ENCODE measurements at regions not wholly inside any gene's neighbourhood (a gene's known extent, or its start where the extent isn't known, plus 50 kb on each side); places are given as distances from the start of the nearest gene placed in this dataset.
A peak's percentile ranks its signal among the peaks of the same experiment; 100 is the strongest.

DNA sequence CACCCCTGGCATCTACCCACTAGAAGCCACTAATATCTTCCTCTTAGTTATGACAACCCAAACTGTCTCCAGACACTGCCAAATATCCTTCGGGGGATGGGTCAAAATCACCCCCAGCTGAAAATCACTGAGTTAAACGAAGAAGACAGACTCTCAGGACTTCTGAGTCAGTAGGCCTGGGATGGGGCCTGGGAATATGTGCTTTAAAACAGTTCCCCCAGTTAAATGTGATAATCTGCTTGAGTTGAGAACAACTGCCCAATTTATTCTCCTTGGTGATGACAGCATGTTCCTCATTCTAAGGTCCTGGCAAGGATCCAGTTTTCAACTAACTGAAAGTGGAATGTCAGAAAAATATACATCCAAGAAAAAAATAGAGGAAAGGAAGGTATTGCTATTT is 52.4 kb downstream of the CBLL2 start:
- peak in 1 of 2 experiments; percentile 42 for DNase-seq
- Histone ChIP-seq H3K4me1 (peaks cover 3% of the 10 kb centered on the region; the same call in 1 of the 2 replicates), H3K4me3 (no peak overlapping the region), H3K9me3 (replicated peaks) (no peaks in the 10 kb centered on the region), H3K27ac (no peak overlapping the region), H3K36me3 (no peaks in the 10 kb centered on the region), H3K27me3 (no peaks in the 10 kb centered on the region)

- DNase-seq, result no peak
- Histone ChIP-seq H3K36me3 (no peaks in the 10 kb centered on the region), H3K9me3 (replicated peaks) (no peaks in the 10 kb centered on the region), H3K4me3 (no peak overlapping the region), H3K27me3 (no peaks in the 10 kb centered on the region), H3K27ac (no peak overlapping the region), H3K4me1 (peaks cover 3% of the 10 kb centered on the region; the same call in 1 of the 2 replicates)
Measured at GRCh38 chrX:22329783-22330182, 57.1 kb downstream of the CBLL2 start.

DNA sequence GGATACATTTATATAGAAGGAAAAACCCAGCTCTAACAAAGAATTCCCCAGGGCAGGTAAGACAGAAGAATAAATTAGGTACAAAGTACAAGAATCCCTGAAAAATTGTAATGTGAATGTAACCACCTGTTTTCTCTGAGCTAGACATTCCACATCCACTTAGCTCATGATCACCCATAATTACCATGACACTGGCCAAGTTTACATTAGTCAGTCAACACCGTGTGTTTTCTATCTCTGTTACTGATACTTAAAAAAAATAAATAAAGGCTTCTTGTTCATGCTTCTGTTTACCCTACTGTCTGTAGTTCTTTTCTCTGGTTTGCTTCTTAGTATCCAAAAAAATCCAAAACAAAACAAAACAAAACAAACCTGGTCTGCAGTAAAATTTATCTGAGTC is 66.0 kb downstream of the CBLL2 start:
- Histone ChIP-seq H3K36me3 (no peaks in the 10 kb centered on the region), H3K4me3 (no peak overlapping the region), H3K4me1 (peaks cover 33% of the 10 kb centered on the region), H3K9me3 (replicated peaks) (peaks cover 8% of the 10 kb centered on the region), H3K27me3 (no peaks in the 10 kb centered on the region), H3K27ac (peak overlapping the region; percentile 96)
- peak; percentile 33 to 82 for DNase-seq

DNA sequence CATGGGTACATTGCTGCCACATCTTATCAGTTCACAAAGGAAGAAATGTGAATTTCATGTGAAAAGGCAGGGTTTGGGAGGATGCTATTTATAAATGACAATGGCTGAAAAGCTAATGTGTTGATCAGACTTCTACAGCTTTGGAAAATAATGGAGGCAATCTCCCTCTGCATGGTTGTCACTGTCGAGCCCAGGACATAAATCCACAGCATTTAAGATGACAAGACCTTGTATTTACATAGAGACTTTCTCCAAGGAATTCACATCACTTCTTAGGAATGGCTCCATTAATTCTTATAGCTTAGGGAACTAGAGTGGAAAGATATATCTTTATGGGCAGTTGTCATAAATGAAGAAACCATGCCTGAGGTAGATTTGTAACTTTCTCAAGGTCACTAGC is 66.7 kb downstream of the CBLL2 start:
- Histone ChIP-seq H3K4me1 (peaks cover 33% of the 10 kb centered on the region), H3K36me3 (no peaks in the 10 kb centered on the region)

DNA sequence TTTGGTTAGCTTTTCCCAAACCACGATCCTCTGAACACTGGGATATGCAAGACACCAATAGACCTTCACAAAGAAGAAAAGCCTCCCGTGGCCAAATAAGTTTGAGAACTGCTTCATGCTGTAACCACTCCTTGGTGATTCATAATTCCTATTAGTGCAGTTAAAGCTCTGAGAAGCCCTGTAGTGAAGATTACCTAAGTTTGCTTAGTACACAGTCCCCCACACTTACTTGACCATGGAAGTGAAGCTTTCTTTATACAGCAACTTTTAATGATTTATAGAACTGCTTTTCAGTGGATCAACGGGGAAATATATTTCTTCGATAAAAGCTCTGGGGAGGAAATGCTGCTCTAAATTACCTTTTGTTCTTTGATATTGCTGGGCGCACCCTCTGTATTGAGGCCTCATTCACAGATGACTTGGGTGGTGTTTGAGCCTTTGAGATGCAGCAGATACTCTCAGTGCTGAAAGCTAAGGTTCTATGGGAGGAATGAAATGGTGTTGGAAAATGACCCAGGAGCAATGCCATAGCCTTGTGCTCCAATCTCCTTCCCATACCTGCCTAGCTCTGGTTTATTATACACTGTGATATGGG is 67.4 kb downstream of the CBLL2 start:
- Histone ChIP-seq H3K4me1 (peaks cover 33% of the 10 kb centered on the region), H3K36me3 (no peaks in the 10 kb centered on the region), H3K4me3 (no peak overlapping the region), H3K9me3 (replicated peaks) (peaks cover 8% of the 10 kb centered on the region), H3K27me3 (no peaks in the 10 kb centered on the region), H3K27ac (peak overlapping the region; percentile 96)
- DNase-seq, result peak; percentile 47 to 62

More for the DNA sequence above, 66.7 kb downstream of the CBLL2 start:
- no peak overlapping the region for H3K4me3 ChIP-seq
- peaks cover 8% of the 10 kb centered on the region for H3K9me3 ChIP-seq (replicated peaks)
- H3K27ac ChIP-seq, result peak overlapping the region; percentile 96
- no peak for DNase-seq
- H3K27me3 ChIP-seq, result no peaks in the 10 kb centered on the region

DNA sequence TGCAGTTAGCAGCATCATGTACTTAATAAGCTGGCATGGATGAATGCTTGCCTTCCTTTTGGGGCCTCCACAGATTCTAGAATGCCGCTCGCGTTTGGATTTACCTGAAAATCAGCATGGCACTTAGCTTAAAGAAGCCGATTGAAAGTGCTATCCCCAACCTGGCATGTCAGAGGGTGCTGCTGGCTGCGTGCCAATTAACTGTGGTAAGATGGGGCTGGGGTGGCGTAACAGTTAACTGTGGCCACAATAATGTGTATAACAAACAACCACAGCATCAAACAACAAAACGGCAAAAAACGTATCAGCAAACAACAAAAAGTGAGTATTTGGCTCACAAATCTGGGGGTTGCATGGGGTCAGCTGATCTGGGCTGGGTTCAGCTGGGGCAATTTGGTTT is 70.5 kb downstream of the CBLL2 start:
- H3K9me3 ChIP-seq (replicated peaks), result no peaks in the 10 kb centered on the region
- no peak overlapping the region for H3K27ac ChIP-seq
- H3K27me3 ChIP-seq, result no peaks in the 10 kb centered on the region
- no peaks in the 10 kb centered on the region for H3K36me3 ChIP-seq
- H3K4me3 ChIP-seq, result no peak overlapping the region
- DNase-seq, result peak in 1 of 2 experiments; percentile 10
- H3K4me1 ChIP-seq, result peaks cover 24% of the 10 kb centered on the region

GRCh38 chrX:22345884-22346283 is 73.2 kb downstream of the CBLL2 start:
- DNase-seq, result no peak
- Histone ChIP-seq H3K27me3 (no peaks in the 10 kb centered on the region), H3K36me3 (no peaks in the 10 kb centered on the region), H3K4me3 (no peak overlapping the region), H3K4me1 (no peaks in the 10 kb centered on the region), H3K9me3 (replicated peaks) (no peaks in the 10 kb centered on the region), H3K27ac (no peak overlapping the region)

DNA sequence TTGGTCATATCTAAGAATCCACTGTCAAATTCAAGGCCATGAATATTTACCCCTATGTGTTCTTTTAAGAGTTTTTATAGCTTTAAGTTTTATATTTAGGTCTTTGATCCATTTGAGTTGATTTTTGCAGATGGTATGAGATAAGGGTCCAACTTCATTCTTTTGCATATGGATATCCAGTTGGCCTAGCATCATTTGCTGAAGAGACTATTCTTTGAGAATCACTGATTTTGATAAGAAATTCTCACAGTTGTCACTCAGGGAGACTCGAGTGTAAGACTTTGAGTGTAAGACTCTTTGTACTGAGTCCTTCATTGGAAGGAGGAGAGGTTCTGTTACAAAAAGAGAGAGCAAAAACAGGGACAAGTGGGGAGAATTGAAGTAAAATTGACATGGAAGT is 74.8 kb downstream of the CBLL2 start:
- Histone ChIP-seq H3K4me3 (no peak overlapping the region), H3K27ac (no peak overlapping the region), H3K9me3 (replicated peaks) (no peaks in the 10 kb centered on the region), H3K36me3 (no peaks in the 10 kb centered on the region), H3K4me1 (no peaks in the 10 kb centered on the region), H3K27me3 (no peaks in the 10 kb centered on the region)
- DNase-seq, result no peak

DNA sequence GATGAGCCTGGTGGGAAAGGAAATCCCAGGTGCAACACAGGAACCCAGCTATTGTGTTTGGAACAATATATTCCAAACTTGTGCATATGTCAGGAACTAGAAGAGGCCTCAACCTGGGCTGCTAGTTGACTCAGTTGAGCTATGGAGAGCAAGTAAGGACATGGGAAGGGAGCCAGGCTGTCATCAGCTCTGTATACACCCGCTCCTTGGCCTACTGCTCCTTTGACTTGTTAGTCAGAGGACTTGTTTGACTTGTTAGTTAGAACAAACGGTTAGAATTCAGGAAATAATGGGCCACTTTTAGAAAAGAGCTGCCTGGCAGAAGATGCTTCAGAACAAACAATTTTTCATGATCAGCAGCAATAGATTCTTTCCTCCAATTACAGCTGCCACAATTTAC is 76.4 kb downstream of the CBLL2 start:
- Histone ChIP-seq H3K27ac (no peak overlapping the region), H3K4me3 (no peak overlapping the region), H3K9me3 (replicated peaks) (no peaks in the 10 kb centered on the region), H3K27me3 (no peaks in the 10 kb centered on the region), H3K36me3 (no peaks in the 10 kb centered on the region), H3K4me1 (no peaks in the 10 kb centered on the region)
- no peak for DNase-seq

- H3K27ac ChIP-seq, result no peak overlapping the region
- H3K4me1 ChIP-seq, result no peaks in the 10 kb centered on the region
- DNase-seq, result no peak
- H3K27me3 ChIP-seq, result no peaks in the 10 kb centered on the region
- H3K4me3 ChIP-seq, result no peak overlapping the region
- H3K36me3 ChIP-seq, result no peaks in the 10 kb centered on the region
- H3K9me3 ChIP-seq (replicated peaks), result no peaks in the 10 kb centered on the region
Measured at GRCh38 chrX:22351076-22351475, 78.4 kb downstream of the CBLL2 start.

DNA sequence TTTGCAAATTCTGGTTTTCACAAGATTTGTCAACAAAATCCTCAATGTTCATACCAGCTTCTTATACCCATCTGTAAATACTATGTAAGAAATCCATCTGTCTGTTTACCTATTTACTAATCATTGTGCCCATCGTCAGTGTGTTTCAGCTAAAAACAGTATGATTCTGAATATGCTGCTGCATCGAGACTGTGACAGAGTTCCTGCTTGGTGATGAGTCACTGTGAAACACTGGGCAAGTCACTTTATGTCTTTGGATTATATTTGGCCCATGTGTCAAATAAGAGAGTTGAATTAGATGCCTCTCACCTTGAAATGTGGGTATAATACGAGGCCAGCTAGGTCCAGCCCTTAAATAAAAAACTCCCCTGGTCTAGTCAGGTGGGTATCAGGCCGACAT is 79.3 kb downstream of the CBLL2 start:
- Histone ChIP-seq H3K4me1 (no peaks in the 10 kb centered on the region), H3K4me3 (no peak overlapping the region), H3K36me3 (no peaks in the 10 kb centered on the region), H3K27ac (no peak overlapping the region), H3K27me3 (no peaks in the 10 kb centered on the region), H3K9me3 (replicated peaks) (no peaks in the 10 kb centered on the region)
- DNase-seq, result no peak

- Histone ChIP-seq H3K27me3 (no peaks in the 10 kb centered on the region), H3K27ac (no peak overlapping the region), H3K36me3 (no peaks in the 10 kb centered on the region), H3K9me3 (replicated peaks) (no peaks in the 10 kb centered on the region), H3K4me1 (no peaks in the 10 kb centered on the region), H3K4me3 (no peak overlapping the region)
- DNase-seq, result no peak
Measured at GRCh38 chrX:22357621-22358020, 84.9 kb downstream of the CBLL2 start.

GRCh38 chrX:22360129-22360528 is 87.4 kb downstream of the CBLL2 start:
- DNase-seq, result no peak
- Histone ChIP-seq H3K9me3 (replicated peaks) (no peaks in the 10 kb centered on the region), H3K27me3 (no peaks in the 10 kb centered on the region), H3K4me1 (no peaks in the 10 kb centered on the region), H3K27ac (no peak overlapping the region), H3K4me3 (no peak overlapping the region), H3K36me3 (no peaks in the 10 kb centered on the region)

GRCh38 chrX:22365460-22365859 is 92.7 kb downstream of the CBLL2 start:
- no peaks in the 10 kb centered on the region for H3K36me3 ChIP-seq
- H3K4me3 ChIP-seq, result no peak overlapping the region
- H3K4me1 ChIP-seq, result no peaks in the 10 kb centered on the region
- no peak for DNase-seq
- no peaks in the 10 kb centered on the region for H3K27me3 ChIP-seq
- no peaks in the 10 kb centered on the region; the same call in 1 of the 2 replicates for H3K9me3 ChIP-seq (replicated peaks)
- no peak overlapping the region for H3K27ac ChIP-seq

DNA sequence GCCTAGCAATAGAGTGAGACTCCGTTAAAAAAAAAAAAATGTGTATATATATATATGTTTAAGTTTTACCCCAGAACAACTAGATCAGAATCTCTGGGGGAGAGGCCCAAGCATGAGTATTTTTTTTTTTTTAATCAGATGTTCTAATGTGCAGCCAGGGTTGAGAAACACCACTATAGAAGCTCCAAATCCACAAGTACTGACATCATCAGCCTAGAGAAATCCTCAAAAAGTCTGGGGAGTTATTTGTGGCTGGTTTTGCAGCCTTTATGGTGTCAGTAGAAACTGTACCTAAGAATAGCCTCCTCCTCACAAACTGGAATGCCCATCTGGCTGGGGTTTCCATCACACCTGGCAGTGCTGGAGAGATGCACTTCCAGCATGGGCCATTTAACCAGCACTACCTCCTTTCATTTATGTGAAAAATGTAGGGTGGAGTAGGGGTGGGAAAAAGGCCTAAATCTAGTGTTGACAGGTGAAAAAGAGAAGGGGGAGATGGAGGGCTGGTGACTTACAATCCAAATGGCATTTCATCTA is 93.5 kb downstream of the CBLL2 start:
- no peak for DNase-seq
- no peak overlapping the region for H3K27ac ChIP-seq

DNA sequence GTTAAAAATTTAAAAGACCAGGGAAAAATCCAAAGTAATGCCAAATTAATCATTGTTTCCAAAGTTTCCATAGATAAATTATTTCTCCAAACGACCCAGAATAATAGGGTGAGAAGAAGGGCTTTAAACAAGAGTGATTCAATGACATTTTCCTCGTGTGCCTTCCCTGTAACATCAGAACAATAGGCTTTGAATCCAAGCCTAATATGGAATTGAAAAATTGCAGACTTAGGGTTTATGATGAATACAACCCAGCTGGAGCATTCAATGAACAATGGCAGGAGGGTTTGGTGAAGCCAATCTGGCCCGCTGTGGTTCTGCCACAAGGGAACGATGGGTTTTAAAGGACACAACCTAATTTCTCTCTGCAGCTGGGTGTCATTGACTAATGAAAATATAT is 94.2 kb downstream of the CBLL2 start:
- H3K36me3 ChIP-seq, result no peaks in the 10 kb centered on the region
- H3K4me1 ChIP-seq, result no peaks in the 10 kb centered on the region
- no peaks in the 10 kb centered on the region for H3K27me3 ChIP-seq
- no peak overlapping the region for H3K4me3 ChIP-seq
- no peak overlapping the region for H3K27ac ChIP-seq
- DNase-seq, result no peak
- no peaks in the 10 kb centered on the region; the same call in 1 of the 2 replicates for H3K9me3 ChIP-seq (replicated peaks)

More for the DNA sequence above, 93.5 kb downstream of the CBLL2 start:
- Histone ChIP-seq H3K27me3 (no peaks in the 10 kb centered on the region), H3K4me1 (no peaks in the 10 kb centered on the region), H3K4me3 (no peak overlapping the region), H3K36me3 (no peaks in the 10 kb centered on the region), H3K9me3 (replicated peaks) (no peaks in the 10 kb centered on the region; the same call in 1 of the 2 replicates)

Measured in SJCRH30 (cell line).